Pancreas (tissue), 10 donors: ENCODE measurements at regions not wholly inside any gene's neighbourhood (a gene's known extent, or its start where the extent isn't known, plus 50 kb on each side); places are given as distances from the start of the nearest gene placed in this dataset.
A peak's percentile ranks its signal among the peaks of the same experiment; 100 is the strongest.

Experiments
- ATAC-seq, 4 donors: fragments of 200-7000 bp; cut with Tn5 transposase; one replicate each; pipeline versions ENCODE4 v1.8.0 to v1.9.1; 2020; ENCODE audit warnings: mild to moderate bottlenecking in 4 of 4, moderate library complexity in 4 of 4
- DNase-seq, 6 donors: peaks; one replicate each; pipeline ENCODE4 v3.0.0-alpha.2; 2020
- FAIRE-seq: peaks from 2 replicates; lab custom pipeline; 2012; peaks lifted over from hg19 to GRCh38; lab: Jason Lieb, UNC
- H3K27ac ChIP-seq, 4 donors: fragments of 200-600 bp; sonication (generic); 1 replicate in 3 of 4; 2 replicates in 1 of 4; pipeline versions ENCODE4 v1.5.0 to v1.8.0; 2020
- H3K27me3 ChIP-seq, 4 donors: fragments of 200-600 bp; one replicate each; pipeline ENCODE4 v1.8.0; 2021
- H3K36me3 ChIP-seq, 3 donors: fragments of 200-600 bp; sonication (generic) in 1 of 3; one replicate each; pipeline versions ENCODE4 v1.5.0 to v1.8.0; 2020 to 2021
- H3K4me1 ChIP-seq, 3 donors: fragments of 200-600 bp; one replicate each; pipeline ENCODE4 v1.8.0; 2021
- H3K4me3 ChIP-seq, 4 donors: fragments of 200-600 bp; sonication (generic) in 2 of 4; one replicate each; pipeline versions ENCODE4 v1.5.0 to v1.8.0; 2020 to 2021
- H3K9me3 ChIP-seq, 4 donors: fragments of 200-600 bp; one replicate each; pipeline ENCODE4 v1.8.0; 2021
- WGBS, 2 donors: extraction: QIAGEN DNeasy Blood & Tissue Kit; methylation state at CpG; one replicate each; pipeline ENCODE4 v1.1.7; 2013; 5-methylcytosine and 5-hydroxymethylcytosine counted together
- intact Hi-C, 3 donors: fragments of 100-400 bp; cut with DNase I; formaldehyde crosslinking; loops; one replicate each; pipeline versions ENCODE4 v1.11.1 to v1.14.2; 2022
- TF ChIP-seq, protein P1 (sequence below), 4 donors: fragments of 200-600 bp; sonication (generic) in 3 of 4; IDR thresholded peaks; one replicate each; pipeline versions ENCODE4 v1.5.0 to v1.8.0; 2021; ENCODE audit warnings: antibody characterized with exemption in 4 of 4
- donor health status: healthy with polysubstance abuse.
- donor health status: DM: no; HTN: no; CAD: no; lungs with moderate emphysema.
- donor health status: DM: no; HTN: no; CAD: no.
- donor health status: control.
- donor health status: control.
- donor health status: Bipolar disorder and iron deficiency.
- donor health status: DM: yes; HTN: yes; CAD: no.
- donor health status: DM: no; HTN: no; CAD: no.
- donor health status: DM: no; HTN: no; CAD: no.
- donor health status: DM: yes; HTN: yes; CAD: no.

DNA sequence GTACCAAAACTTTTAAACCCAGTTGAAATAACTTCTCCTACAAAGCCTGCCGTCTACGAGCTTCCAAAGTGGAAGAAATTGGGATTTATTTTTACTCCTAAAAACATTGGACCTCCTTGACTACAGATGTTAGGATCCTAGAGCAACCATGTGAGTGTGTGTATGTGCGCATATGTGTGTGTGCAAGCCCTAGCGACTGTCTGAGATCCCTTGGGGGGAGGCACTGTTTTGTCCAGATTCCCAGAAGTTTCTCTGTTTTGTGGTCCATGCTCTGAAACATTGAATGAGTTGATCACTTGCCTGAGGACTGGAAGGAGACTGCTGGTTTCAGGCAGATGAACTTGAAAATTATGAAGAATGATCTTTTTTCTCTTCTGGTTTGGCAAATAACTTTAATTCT lies 312.3 kb upstream of the ZNF32 start:
- Histone ChIP-seq H3K27me3 (no peaks in the 10 kb centered on the region), H3K4me3 (no peak overlapping the region), H3K4me1 (peaks cover 6 to 10% (median 8%) of the 10 kb centered on the region in 3 donors), H3K36me3 (no peaks in the 10 kb centered on the region), H3K9me3 (no peaks in the 10 kb centered on the region), H3K27ac (peak overlapping the region in 2 of 4 donors; percentile 44 to 45)
- 89 to 93% methylated on average over 4 of the region's 4 CpGs for WGBS, 2 donors
- TF ChIP-seq, protein P1, sequence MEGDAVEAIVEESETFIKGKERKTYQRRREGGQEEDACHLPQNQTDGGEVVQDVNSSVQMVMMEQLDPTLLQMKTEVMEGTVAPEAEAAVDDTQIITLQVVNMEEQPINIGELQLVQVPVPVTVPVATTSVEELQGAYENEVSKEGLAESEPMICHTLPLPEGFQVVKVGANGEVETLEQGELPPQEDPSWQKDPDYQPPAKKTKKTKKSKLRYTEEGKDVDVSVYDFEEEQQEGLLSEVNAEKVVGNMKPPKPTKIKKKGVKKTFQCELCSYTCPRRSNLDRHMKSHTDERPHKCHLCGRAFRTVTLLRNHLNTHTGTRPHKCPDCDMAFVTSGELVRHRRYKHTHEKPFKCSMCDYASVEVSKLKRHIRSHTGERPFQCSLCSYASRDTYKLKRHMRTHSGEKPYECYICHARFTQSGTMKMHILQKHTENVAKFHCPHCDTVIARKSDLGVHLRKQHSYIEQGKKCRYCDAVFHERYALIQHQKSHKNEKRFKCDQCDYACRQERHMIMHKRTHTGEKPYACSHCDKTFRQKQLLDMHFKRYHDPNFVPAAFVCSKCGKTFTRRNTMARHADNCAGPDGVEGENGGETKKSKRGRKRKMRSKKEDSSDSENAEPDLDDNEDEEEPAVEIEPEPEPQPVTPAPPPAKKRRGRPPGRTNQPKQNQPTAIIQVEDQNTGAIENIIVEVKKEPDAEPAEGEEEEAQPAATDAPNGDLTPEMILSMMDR (IDR thresholded peaks at IDR 0.05): no peak
- FAIRE-seq (no peak), DNase-seq (peak in 1 of 6 donors; percentile 2), ATAC-seq (no peak)
- intact Hi-C loops: no loop called here

DNA sequence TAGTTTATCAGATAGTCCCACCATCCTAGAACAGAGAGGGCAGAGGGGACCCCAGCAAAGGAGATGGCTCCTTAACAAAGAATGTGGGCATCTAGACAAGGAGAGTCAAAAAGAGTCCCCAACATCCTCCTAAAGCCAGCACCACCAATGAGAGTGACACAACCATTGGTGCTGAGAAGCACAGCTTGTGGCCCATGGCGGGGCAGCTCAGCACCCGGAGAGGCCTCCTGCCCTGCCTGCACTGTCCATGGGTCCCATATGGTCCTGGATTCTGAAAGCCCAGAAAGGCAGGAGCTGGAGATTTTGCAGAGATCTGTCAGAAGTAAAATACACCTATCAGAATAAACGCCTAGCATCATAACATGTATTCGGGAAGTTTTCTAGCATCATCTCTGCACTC lies 311.8 kb upstream of the ZNF32 start:
- Histone ChIP-seq H3K4me3 (no peak overlapping the region), H3K9me3 (no peaks in the 10 kb centered on the region), H3K27ac (no peak overlapping the region), H3K36me3 (no peaks in the 10 kb centered on the region), H3K27me3 (no peaks in the 10 kb centered on the region), H3K4me1 (peaks cover 6 to 10% (median 8%) of the 10 kb centered on the region in 3 donors)
- intact Hi-C loops: no loop called here
- TF ChIP-seq, protein P1 (IDR thresholded peaks at IDR 0.05): no peak
- WGBS, 2 donors: 95 to 97% methylated on average over 3 to 4 of the region's 4 CpGs
- FAIRE-seq (no peak), DNase-seq (peak in 3 of 6 donors; percentile 4 to 34 (median 6)), ATAC-seq (no peak)

- Histone ChIP-seq H3K27me3 (no peaks in the 10 kb centered on the region), H3K36me3 (no peaks in the 10 kb centered on the region), H3K9me3 (no peaks in the 10 kb centered on the region), H3K4me3 (no peak overlapping the region), H3K27ac (no peak overlapping the region), H3K4me1 (peaks cover 6 to 10% (median 8%) of the 10 kb centered on the region in 3 donors)
- FAIRE-seq: no peak
- TF ChIP-seq, protein P1 (IDR thresholded peaks at IDR 0.05): no peak
- WGBS, 2 donors: 84 to 90% methylated on average over 2 of the region's 2 CpGs
- ATAC-seq: no peak
- peak in 1 of 6 donors; percentile 4 for DNase-seq
- intact Hi-C loops: no loop called here
These were observed 311.4 kb upstream of the ZNF32 start for GRCh38 chr10:43960135-43960415.

DNA sequence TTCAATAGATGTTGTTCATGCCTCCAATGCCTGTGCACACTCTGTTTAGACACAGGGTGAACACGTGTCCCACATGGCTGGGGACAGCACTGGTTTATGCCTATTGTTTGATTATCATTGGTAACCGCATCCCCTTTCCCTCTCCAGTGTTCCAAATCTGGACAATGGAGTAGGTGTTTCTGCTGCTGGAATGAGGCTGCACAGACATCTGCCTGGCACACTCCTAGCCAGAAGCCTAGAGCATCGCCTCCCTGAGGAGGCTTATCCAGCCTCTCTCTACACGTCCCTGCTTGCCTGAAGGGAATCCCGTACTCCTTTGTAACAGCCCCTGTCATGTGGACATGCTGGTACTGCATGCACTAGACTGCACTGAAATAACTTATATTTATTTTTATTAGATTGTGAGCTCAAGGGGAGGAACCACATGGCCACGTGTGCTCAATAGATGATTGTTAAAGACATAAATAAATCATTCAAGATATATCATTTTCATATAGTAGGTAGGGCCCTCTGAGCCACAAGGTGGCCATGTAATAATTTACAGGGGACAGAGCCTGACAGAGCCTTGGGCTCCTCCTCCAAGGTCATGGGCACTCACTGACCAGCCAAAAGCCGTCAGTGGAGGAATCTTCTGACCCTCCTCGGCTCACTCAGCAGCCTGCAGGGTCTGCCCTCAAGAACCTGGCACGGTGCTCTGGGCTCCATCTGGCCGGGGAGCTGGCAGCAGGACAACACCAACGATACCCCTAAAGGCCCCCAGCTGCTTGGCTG lies 310.9 kb upstream of the ZNF32 start:
- DNase-seq: peak in 1 of 6 donors; percentile 10
- Histone ChIP-seq H3K27me3 (no peaks in the 10 kb centered on the region), H3K9me3 (no peaks in the 10 kb centered on the region), H3K36me3 (no peaks in the 10 kb centered on the region), H3K4me1 (peaks cover 6 to 10% (median 8%) of the 10 kb centered on the region in 3 donors), H3K4me3 (no peak overlapping the region), H3K27ac (no peak overlapping the region)
- no peak for ATAC-seq
- 82 to 85% methylated on average over 11 of the region's 11 CpGs for WGBS, 2 donors
- intact Hi-C loops: no loop called here
- no peak for FAIRE-seq
- TF ChIP-seq, protein P1 (IDR thresholded peaks at IDR 0.05): no peak

DNA sequence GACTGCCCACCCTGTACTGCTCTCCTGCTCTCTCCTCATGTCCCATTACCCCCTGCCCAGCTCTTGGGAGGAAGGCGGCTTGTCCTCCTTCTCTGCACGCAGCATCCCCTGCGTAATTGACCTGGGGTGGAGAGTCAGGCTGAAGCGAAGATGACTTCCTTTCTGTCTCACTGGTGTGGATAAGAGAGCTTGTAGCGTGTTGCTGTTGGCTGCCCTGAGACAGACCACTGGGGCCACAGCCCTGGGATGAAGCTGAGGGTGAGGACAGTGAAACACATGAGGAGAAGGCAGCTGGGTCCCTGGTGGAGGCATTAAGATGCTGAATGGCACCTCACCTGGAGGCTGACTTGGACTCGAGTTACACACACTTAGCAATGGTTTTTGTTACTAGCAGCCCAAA lies 310.3 kb upstream of the ZNF32 start:
- Histone ChIP-seq H3K27me3 (no peaks in the 10 kb centered on the region), H3K9me3 (no peaks in the 10 kb centered on the region), H3K4me3 (no peak overlapping the region), H3K36me3 (no peaks in the 10 kb centered on the region), H3K4me1 (peaks cover 6 to 10% (median 8%) of the 10 kb centered on the region in 3 donors), H3K27ac (no peak overlapping the region)
- TF ChIP-seq, protein P1 (IDR thresholded peaks at IDR 0.05): no peak
- intact Hi-C loops: no loop called here
- FAIRE-seq (no peak), ATAC-seq (no peak), DNase-seq (peak in 1 of 6 donors; percentile 10)
- 93 to 96% methylated on average over 6 of the region's 6 CpGs for WGBS, 2 donors
